Esophagus squamous epithelium (tissue), 5 donors: ENCODE measurements at regions not wholly inside any gene's neighbourhood (a gene's known extent, or its start where the extent isn't known, plus 50 kb on each side); places are given as distances from the start of the nearest gene placed in this dataset.

Experiments
- DNase-seq: peaks from one replicate; lab custom pipeline; 2025; lab: John Stamatoyannopoulos, UW
- H3K27ac ChIP-seq, 4 donors: fragments of 200-600 bp; sonication (generic); one replicate each; pipeline ENCODE4 v1.5.1; 2016 to 2019; ENCODE audit warnings: mild to moderate bottlenecking in 1 of 4
- H3K27me3 ChIP-seq, 4 donors: fragments of 200-600 bp; sonication (generic); 1 replicate in 3 of 4; 2 replicates in 1 of 4; pipeline versions ENCODE4 v1.5.1 to v1.6.0; 2017 to 2021; ENCODE audit warnings: antibody characterized with exemption in 1 of 4
- H3K36me3 ChIP-seq, 3 donors: fragments of 200-600 bp; sonication (generic); one replicate each; pipeline ENCODE4 v1.5.1; 2016 to 2019
- H3K4me1 ChIP-seq, 3 donors: fragments of 200-600 bp; sonication (generic); one replicate each; pipeline ENCODE4 v1.5.1; 2017 to 2019
- H3K4me3 ChIP-seq, 4 donors: fragments of 200-600 bp; sonication (generic); 1 replicate in 3 of 4; 2 replicates in 1 of 4; pipeline ENCODE4 v1.5.1; 2016 to 2019; ENCODE audit warnings: mild to moderate bottlenecking in 2 of 4, moderate library complexity in 1 of 4
- H3K9me3 ChIP-seq, 3 donors: fragments of 200-600 bp; sonication (generic); one replicate each; pipeline ENCODE4 v1.5.1; 2016 to 2019
- CTCF ChIP-seq, 6 experiments: fragments of 450-650 bp in 4 of 6; fragments of 200-600 bp in 2 of 6; sonication (generic) in 2 of 6; IDR thresholded peaks; one replicate each; pipeline ENCODE4 v1.5.1; 2016 to 2019; ENCODE audit warnings: antibody characterized with exemption in 6 of 6, mild to moderate bottlenecking in 4 of 6, moderate library complexity in 4 of 6
- POLR2A ChIP-seq, 4 donors: fragments of 450-650 bp; IDR thresholded peaks; one replicate each; pipeline ENCODE4 v1.6.1; 2017; ENCODE audit warnings: antibody characterized with exemption in 4 of 4, mild to moderate bottlenecking in 4 of 4, moderate library complexity in 3 of 4
- WGBS, 2 donors: methylation state at CpG; one replicate each; pipeline ENCODE4 v1.1.5; 2018; 5-methylcytosine and 5-hydroxymethylcytosine counted together
- intact Hi-C: fragments of 100-400 bp; cut with DNase I; formaldehyde crosslinking; loops from one replicate; pipeline ENCODE4 v1.15.0; 2022
- donor health status: DM: yes; HTN: yes; CAD: no.

DNA sequence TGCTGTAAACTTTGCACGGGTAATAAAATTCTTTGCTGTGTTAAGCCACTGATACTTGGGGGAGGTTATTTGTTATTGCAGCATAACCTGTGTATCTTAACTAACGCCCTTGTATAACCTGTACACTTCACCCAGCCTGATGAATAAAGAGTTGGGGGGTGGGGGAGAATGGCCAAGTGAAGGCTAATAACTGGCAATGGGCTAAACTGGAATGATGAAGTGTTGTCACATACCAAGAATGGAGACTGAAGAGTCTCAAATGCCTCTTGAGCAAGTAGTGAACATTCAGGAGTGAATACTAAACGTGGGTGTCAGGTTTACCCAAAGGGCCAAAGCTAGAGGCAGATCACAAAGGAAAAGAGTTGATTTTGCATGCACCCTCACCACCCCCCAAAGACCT, 169.4 kb downstream of the C1orf94 start:
- intact Hi-C loops: no loop called here
- 53 to 59% methylated on average over 3 of the region's 3 CpGs for WGBS, 2 donors

GRCh38 chr1:34353409-34353808, 176.7 kb downstream of the C1orf94 start:
- Histone ChIP-seq H3K27ac (no peak overlapping the region), H3K36me3 (no peaks in the 10 kb centered on the region), H3K9me3 (no peaks in the 10 kb centered on the region), H3K4me1 (no peaks in the 10 kb centered on the region), H3K27me3 (peaks cover 0 to 43% (median 0%) of the 10 kb centered on the region in 4 donors), H3K4me3 (no peak overlapping the region)
- intact Hi-C loops: no loop called here
- 90 to 91% methylated on average over 2 of the region's 2 CpGs for WGBS, 2 donors
- DNase-seq: no peak
- TF ChIP-seq CTCF (IDR thresholded peaks at IDR 0.05) (no peak), POLR2A (IDR thresholded peaks at IDR 0.05) (no peak)

More for the DNA sequence above, 169.4 kb downstream of the C1orf94 start:
- Histone ChIP-seq H3K4me3 (no peak overlapping the region), H3K27ac (no peak overlapping the region), H3K4me1 (no peaks in the 10 kb centered on the region), H3K27me3 (peaks cover 0 to 30% (median 0%) of the 10 kb centered on the region in 4 donors), H3K9me3 (no peaks in the 10 kb centered on the region), H3K36me3 (no peaks in the 10 kb centered on the region)
- no peak for TF ChIP-seq POLR2A (IDR thresholded peaks at IDR 0.05)
- TF ChIP-seq CTCF (IDR thresholded peaks at IDR 0.05): no peak
- DNase-seq: no peak

GRCh38 chr1:34354367-34354766, 177.7 kb downstream of the C1orf94 start:
- TF ChIP-seq CTCF (IDR thresholded peaks at IDR 0.05) (no peak), POLR2A (IDR thresholded peaks at IDR 0.05) (no peak)
- Histone ChIP-seq H3K27ac (no peak overlapping the region), H3K4me1 (no peaks in the 10 kb centered on the region), H3K9me3 (no peaks in the 10 kb centered on the region), H3K4me3 (no peak overlapping the region), H3K27me3 (peaks cover 0 to 44% (median 0%) of the 10 kb centered on the region in 4 donors), H3K36me3 (no peaks in the 10 kb centered on the region)
- DNase-seq: no peak
- intact Hi-C loops: no loop called here
- 75 to 80% methylated on average over 1 to 2 of the region's 2 CpGs for WGBS, 2 donors

DNA sequence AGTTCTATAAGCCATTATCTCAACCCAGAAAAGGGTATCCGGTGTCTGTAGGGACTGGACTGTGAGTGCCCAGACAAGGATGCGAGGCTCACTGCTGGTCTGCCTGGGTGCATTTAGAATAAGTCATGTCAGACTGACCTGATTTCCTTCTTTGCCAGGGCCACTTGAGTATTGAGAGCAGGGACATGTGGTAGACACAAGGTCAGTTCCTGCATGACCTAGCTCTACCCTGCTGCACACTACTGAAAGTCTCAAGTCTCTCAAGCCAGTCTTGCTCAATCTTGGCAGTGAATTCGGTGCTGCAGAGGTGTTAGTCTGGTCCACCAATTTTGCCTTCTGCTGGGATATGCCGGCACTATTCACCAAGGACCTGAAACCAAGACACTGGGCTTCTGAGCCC, 180.1 kb downstream of the C1orf94 start:
- H3K27ac ChIP-seq: no peak overlapping the region
- intact Hi-C loops: no loop called here
- no peak for DNase-seq
- peaks cover 0 to 40% (median 0%) of the 10 kb centered on the region in 4 donors for H3K27me3 ChIP-seq
- H3K9me3 ChIP-seq: no peaks in the 10 kb centered on the region
- H3K4me3 ChIP-seq: no peak overlapping the region
- peaks cover 0 to 3% (median 0%) of the 10 kb centered on the region in 3 donors for H3K4me1 ChIP-seq
- H3K36me3 ChIP-seq: no peaks in the 10 kb centered on the region
- WGBS, 2 donors: 70 to 100% methylated on average over 3 to 4 of the region's 4 CpGs
- TF ChIP-seq CTCF (IDR thresholded peaks at IDR 0.05) (no peak), POLR2A (IDR thresholded peaks at IDR 0.05) (no peak)

DNA sequence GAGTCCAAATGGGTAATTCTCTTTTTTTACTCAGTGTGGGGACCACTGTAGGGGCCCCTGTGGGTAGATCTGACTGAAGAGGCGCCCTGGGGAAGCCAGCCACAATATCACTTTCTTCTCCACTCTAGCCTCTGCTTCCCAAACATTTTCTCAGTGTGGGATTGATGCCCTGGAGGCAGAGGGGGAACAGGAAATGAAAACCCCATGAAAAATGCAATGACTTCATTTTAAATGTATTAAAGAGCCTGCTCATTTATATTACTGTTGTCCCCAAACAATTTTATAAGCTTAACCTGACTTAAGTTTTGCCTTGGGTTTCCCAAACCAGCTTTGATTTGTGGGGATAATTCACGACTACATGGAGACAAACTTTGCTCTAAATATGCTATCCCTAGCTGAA, 181.9 kb downstream of the C1orf94 start:
- no peak for DNase-seq
- Histone ChIP-seq H3K27ac (no peak overlapping the region), H3K4me3 (no peak overlapping the region), H3K36me3 (no peaks in the 10 kb centered on the region), H3K9me3 (no peaks in the 10 kb centered on the region), H3K27me3 (peaks cover 0 to 40% (median 0%) of the 10 kb centered on the region in 4 donors), H3K4me1 (peaks cover 0 to 3% (median 0%) of the 10 kb centered on the region in 3 donors)
- TF ChIP-seq POLR2A (IDR thresholded peaks at IDR 0.05) (no peak), CTCF (IDR thresholded peaks at IDR 0.05) (no peak)
- intact Hi-C loops: no loop called here
- 55 to 70% methylated on average over 2 of the region's 2 CpGs for WGBS, 2 donors
